Muscle layer of colon (tissue), 2 donors: ENCODE measurements at regions not wholly inside any gene's neighbourhood (a gene's known extent, or its start where the extent isn't known, plus 50 kb on each side); places are given as distances from the start of the nearest gene placed in this dataset.

Experiments used
- H3K27ac ChIP-seq: one replicate; pipeline ENCODE4 v1.7.0; 2013; ENCODE audit warnings: low read depth, mild to moderate bottlenecking, low read length, moderate library complexity
- H3K27me3 ChIP-seq, 2 donors: one replicate each; pipeline ENCODE4 v1.7.0; 2013; ENCODE audit warnings: low read length in 2 of 2, mild to moderate bottlenecking in 2 of 2; ENCODE audit not compliant: insufficient read depth in 2 of 2, control insufficient read depth in 1 of 2
- H3K36me3 ChIP-seq: one replicate; pipeline ENCODE4 v1.7.0; 2013; ENCODE audit warnings: mild to moderate bottlenecking, low read length; ENCODE audit not compliant: insufficient read depth
- H3K4me1 ChIP-seq: one replicate; pipeline ENCODE4 v1.7.0; 2013; ENCODE audit warnings: mild to moderate bottlenecking, low read length; ENCODE audit not compliant: insufficient read depth
- H3K4me3 ChIP-seq, 2 donors: one replicate each; pipeline ENCODE4 v1.7.0; 2013; ENCODE audit warnings: low read length in 2 of 2, low read depth in 1 of 2, mild to moderate bottlenecking in 1 of 2, moderate library complexity in 1 of 2
- H3K9ac ChIP-seq: one replicate; pipeline ENCODE4 v1.7.0; 2013; ENCODE audit warnings: low read length
- H3K9me3 ChIP-seq: one replicate; pipeline ENCODE4 v1.7.0; 2013; ENCODE audit warnings: mild to moderate bottlenecking, low read length
- donor health status: abdominal sarcoma.
- donor health status: Adenocarcinoma of cecum.

DNA sequence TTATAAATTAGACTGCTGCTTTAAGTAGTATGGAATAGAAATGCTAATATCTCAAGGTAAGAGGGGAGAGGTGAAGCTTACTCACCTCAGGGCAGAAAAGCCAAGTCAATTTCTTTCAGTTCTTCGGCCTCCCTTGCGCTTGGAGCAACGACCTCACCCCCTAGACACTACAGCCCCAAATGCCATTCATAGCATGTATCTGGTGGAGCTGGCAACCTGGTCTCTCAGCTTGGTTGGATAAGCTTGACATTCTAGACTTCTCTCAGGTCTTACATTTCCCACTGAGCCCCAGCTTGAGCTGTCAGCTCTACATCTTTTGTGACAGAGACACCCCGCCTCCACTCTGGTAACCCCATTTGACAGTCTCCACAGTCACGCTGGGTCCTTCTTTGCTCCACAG, 154.9 kb downstream of the ZNF608 start:
- peaks cover under 1% of the 10 kb centered on the region for H3K4me1 ChIP-seq
- H3K36me3 ChIP-seq: no peaks in the 10 kb centered on the region
- H3K4me3 ChIP-seq: no peak overlapping the region
- H3K9me3 ChIP-seq: no peaks in the 10 kb centered on the region
- H3K27me3 ChIP-seq: no peaks in the 10 kb centered on the region
- H3K27ac ChIP-seq: no peak overlapping the region
- no peak overlapping the region for H3K9ac ChIP-seq

DNA sequence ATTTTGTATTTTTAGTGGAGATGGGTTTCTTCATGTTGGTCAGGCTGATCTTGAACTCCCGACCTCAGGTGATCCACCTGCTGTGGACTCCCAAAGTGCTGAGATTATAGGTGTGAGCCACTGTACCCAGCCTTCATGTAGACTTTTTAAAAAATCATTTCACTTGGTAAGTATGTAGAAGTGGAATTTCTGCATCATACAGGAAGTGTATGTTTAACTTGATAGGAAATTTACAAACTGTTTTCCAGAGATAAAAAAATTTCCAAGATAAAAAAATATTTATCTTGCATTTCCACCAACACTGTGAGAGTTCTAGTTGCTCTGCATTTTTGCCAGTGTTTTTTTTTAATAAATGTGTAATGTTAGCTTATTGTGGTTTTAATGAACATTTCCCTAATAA, 155.8 kb downstream of the ZNF608 start:
- Histone ChIP-seq H3K4me3 (no peak overlapping the region), H3K27me3 (no peaks in the 10 kb centered on the region), H3K27ac (no peak overlapping the region), H3K9ac (no peak overlapping the region), H3K9me3 (no peaks in the 10 kb centered on the region), H3K4me1 (no peaks in the 10 kb centered on the region), H3K36me3 (no peaks in the 10 kb centered on the region)

DNA sequence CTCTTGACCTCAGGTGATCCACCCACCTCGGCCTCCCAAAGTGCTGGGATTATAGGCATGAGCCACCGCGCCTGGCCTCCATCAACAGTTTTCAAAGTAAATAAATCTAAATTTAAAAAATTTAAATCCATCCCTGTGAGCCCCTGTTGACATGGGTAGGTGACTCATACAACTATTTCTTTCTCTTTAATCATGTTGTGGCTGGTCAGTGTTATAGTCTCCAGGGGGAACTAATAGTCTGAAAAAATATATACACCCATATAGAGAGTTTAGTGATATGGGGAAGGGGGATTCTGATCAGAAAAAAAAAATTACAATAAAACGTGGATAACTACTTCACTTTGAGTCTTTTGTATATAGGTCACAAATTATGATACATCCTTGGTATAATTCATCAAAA, 159.2 kb downstream of the ZNF608 start:
- Histone ChIP-seq H3K4me1 (no peaks in the 10 kb centered on the region), H3K9ac (no peak overlapping the region), H3K36me3 (no peaks in the 10 kb centered on the region), H3K4me3 (no peak overlapping the region), H3K27ac (no peak overlapping the region), H3K27me3 (no peaks in the 10 kb centered on the region), H3K9me3 (no peaks in the 10 kb centered on the region)

DNA sequence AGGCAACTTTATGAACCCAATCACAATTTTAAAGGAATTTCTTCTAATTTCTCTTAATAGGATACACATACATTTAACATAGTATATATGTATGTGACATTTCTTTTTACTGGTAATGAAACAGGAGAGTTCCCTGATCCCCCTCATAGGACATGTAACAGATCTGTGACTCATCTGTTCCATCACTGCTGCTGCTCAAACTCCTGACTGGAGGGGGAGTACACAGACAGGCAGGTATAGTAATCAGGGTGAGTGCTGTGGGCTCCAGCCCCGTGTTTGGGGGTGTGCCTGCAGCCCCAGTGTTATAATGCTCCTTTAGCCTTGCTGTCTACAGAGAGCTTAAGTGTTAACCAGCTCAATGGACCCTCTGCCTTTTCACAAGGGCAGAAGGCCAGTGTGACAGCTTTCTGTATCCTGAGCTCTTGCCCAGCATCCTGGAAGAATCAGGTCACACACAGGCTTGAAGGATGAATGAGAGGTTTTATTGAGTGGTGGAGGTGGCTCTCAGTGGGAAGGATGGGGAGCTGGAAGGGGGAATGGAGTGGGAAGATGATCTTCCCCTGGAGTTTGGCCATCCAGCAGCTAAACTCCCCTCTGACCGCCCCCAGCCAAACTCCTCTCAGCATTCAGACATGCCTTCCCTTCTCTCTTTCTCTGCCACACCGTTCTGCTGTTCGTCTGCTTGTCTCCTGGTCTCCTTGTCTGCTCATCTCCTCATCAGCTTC, 161.3 kb downstream of the ZNF608 start:
- Histone ChIP-seq H3K27me3 (no peaks in the 10 kb centered on the region), H3K4me3 (no peak overlapping the region), H3K9ac (no peak overlapping the region), H3K9me3 (no peaks in the 10 kb centered on the region), H3K4me1 (no peaks in the 10 kb centered on the region), H3K27ac (no peak overlapping the region), H3K36me3 (no peaks in the 10 kb centered on the region)

DNA sequence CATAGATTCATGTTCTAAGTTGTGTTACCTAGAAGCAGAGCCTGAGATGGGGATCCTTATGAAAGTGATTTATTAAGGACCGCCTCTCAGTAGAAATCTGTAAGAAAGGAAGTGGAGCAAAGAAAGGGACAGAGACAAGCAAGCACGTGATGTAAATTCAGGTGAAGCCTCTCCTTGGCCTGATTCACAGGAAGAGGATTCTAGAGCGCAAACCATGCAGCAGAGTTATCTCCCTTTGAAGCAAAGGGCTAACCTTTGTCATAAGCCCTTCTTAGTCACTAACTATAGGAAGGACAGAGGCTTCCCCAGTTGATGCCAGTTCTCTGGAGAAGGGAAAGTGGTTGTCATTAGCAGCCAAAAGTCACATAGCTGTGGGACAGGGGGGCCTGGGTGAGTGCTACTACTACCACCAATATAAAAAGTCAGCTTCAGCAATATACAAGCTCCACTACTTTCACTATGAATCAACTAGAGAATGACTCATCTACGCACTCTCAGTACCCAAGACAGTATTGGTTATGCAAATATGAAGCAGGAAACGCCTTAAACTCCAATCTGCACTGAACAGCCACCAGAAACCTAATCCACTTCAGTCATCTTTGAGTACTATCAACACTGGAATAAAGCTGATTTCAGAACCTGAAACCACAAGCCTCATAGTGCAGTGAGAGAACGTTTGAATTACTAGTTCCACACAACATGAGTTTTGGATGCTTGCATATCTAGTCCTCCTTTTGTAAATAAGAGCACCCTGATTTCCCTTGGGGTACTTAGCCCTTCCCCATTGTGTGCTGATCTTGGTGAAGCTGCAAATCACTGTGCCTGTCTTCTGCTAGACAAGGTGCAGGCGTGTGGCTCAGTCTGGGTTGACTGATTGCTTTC, 162.7 kb downstream of the ZNF608 start:
- Histone ChIP-seq H3K36me3 (no peaks in the 10 kb centered on the region), H3K4me1 (no peaks in the 10 kb centered on the region), H3K27me3 (no peaks in the 10 kb centered on the region), H3K9me3 (no peaks in the 10 kb centered on the region), H3K9ac (no peak overlapping the region), H3K4me3 (no peak overlapping the region), H3K27ac (no peak overlapping the region)

DNA sequence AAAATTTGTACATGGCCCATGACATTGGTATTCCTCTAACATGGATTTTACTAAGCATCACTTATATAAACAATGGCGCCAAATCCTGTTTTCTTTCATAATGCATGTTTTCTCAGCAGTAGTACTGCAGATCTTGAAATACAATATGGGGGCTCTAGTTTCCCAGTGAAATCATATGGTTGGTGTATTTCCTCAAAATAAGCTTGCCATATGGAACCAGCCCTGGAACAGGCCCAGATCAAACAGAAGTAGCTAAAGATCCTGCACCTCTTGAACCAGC, 163.9 kb downstream of the ZNF608 start:
- no peaks in the 10 kb centered on the region for H3K4me1 ChIP-seq
- no peaks in the 10 kb centered on the region for H3K27me3 ChIP-seq
- H3K36me3 ChIP-seq: no peaks in the 10 kb centered on the region
- H3K4me3 ChIP-seq: no peak overlapping the region
- no peak overlapping the region for H3K27ac ChIP-seq
- H3K9me3 ChIP-seq: no peaks in the 10 kb centered on the region
- H3K9ac ChIP-seq: no peak overlapping the region

DNA sequence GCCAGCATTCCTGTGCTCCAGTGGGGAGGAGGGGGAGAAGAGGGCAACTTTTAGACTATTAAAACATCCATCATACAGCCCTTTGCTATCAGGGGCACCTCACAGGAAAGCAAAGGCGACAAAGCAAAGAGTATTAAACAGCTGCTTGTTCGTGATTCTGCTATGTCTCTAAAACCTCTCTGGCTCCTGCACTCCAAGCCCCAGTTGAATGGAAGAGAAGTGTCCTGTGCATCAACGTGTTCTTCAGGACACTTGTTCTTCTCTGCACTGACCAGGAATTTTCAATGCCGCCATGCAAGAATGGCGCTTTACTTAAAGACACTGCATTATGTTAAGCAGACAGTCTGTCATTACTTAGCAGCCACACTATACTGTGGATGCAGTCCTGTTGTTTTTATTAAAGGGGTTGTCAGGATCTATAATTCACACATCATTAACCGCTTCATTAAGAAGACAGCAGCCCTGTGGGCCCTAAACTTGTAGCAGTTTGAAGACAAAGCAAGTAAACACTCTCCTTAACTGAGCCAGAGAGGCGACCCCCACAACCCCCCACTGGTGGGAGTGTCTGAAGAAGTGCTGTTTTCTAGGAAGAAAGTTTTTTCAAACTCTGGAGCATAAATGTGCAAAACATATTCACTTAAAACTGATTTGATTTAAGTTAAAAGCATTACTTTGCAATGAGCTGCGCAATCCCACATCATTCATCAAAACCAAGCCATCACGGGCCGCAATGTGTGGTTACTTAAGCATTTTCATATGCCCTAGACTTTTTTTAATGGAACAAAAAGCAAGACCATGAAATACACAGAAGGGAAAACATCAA, 164.5 kb downstream of the ZNF608 start:
- H3K27me3 ChIP-seq: no peaks in the 10 kb centered on the region
- no peaks in the 10 kb centered on the region for H3K4me1 ChIP-seq
- H3K9ac ChIP-seq: no peak overlapping the region
- H3K27ac ChIP-seq: no peak overlapping the region
- no peak overlapping the region for H3K4me3 ChIP-seq
- no peaks in the 10 kb centered on the region for H3K9me3 ChIP-seq
- H3K36me3 ChIP-seq: no peaks in the 10 kb centered on the region

DNA sequence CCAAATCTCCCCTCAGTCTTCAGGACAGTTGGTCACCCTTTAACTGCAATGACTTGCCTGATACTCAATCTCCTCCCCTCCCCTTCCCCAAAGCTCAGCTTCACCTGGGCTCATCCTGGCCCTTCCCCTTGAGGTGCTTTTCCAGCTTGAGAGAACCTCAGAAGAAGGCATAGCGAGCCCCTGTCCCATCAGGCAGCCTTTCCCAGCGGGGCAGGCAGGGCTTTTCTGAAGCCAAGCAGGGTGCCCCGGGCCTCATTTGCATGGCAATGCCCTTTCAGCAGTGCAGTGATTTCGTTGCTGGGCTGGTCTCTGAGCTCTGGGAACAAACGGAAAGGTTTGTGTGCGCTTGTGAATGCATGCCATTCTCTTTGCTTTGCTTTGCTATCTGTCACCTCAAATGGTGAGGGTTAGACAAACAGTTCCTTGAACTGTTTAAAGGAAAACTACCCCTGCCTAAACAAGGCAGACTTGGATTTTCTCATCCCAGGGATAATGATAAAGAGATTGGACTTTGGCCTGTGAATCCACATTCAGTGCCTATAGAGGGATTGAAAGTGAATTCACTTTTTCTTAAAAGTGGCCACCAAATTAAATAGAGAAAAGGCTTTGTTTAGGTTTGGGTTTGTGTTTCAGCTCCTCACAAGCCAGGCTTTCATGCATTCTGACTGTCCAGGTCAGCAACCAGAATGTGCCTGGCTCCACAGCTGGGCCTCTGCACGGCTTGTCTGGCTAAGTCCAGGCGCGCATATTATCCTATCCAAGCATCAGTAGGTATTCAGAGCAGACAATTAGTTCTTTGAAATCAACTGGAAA, 165.3 kb downstream of the ZNF608 start:
- Histone ChIP-seq H3K4me3 (no peak overlapping the region), H3K27ac (no peak overlapping the region), H3K9me3 (no peaks in the 10 kb centered on the region)

DNA sequence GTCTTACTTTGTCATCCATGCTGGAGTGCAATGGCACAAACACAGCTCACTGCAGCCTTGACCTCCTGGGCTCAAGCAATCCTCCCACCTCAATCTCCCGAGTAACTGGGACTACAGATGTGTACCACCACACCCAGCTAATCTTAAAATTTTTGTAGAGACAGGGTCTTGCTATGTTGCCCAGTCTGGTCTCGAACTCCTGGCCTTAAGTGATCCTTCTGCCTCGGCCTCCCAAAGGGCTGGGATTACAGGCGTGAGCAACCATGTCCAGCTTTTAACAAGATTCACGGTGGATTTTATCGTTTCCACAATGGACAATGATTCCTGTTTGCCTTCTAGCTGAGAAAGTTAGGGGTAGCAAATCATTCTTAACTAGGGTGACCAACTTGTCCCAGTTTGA, 165.9 kb downstream of the ZNF608 start:
- H3K9ac ChIP-seq: no peak overlapping the region
- no peak overlapping the region for H3K27ac ChIP-seq
- no peak overlapping the region for H3K4me3 ChIP-seq
- no peaks in the 10 kb centered on the region for H3K27me3 ChIP-seq
- no peaks in the 10 kb centered on the region for H3K36me3 ChIP-seq
- no peaks in the 10 kb centered on the region for H3K9me3 ChIP-seq
- H3K4me1 ChIP-seq: no peaks in the 10 kb centered on the region

More for the DNA sequence above, 165.3 kb downstream of the ZNF608 start:
- H3K36me3 ChIP-seq: no peaks in the 10 kb centered on the region
- H3K9ac ChIP-seq: no peak overlapping the region
- no peaks in the 10 kb centered on the region for H3K27me3 ChIP-seq
- no peaks in the 10 kb centered on the region for H3K4me1 ChIP-seq

DNA sequence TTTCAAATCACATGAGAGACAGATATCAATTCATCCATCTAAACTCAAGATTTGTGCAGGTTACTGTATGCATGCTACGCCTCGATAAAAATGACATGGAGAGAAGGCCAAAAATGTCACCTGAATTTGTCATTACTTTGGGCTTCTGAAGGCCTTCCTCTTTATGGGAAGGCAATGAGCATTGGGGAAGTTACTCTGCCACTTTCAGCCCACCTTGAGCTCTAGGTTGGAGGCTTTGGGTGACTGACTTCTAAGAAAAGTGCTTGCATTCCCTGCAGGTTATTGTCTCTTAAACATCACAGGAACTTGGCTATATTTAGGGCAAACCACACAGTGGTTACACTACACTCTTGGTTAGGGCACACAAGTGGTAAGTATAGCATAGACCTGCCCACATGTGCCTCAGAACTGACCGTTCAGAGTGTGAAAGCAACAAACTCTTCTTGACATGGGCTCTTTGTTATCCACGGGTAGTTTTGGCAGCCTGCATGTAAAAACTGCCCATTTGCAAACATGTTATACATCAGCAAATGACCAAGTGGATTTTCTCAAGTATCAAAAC, 169.5 kb downstream of the ZNF608 start:
- H3K4me3 ChIP-seq: no peak overlapping the region
- H3K27me3 ChIP-seq: no peaks in the 10 kb centered on the region
- no peak overlapping the region for H3K9ac ChIP-seq
- H3K36me3 ChIP-seq: no peaks in the 10 kb centered on the region
- H3K27ac ChIP-seq: no peak overlapping the region
- no peaks in the 10 kb centered on the region for H3K4me1 ChIP-seq
- no peaks in the 10 kb centered on the region for H3K9me3 ChIP-seq
